PC-9 (cell line): ENCODE measurements at regions not wholly inside any gene's neighbourhood (a gene's known extent, or its start where the extent isn't known, plus 50 kb on each side); places are given as distances from the start of the nearest gene placed in this dataset.

Experiments
- CTCF ChIP-seq: fragments of 200-600 bp; sonication (generic); conservative IDR thresholded peaks from 2 replicates; pipeline ENCODE4 v1.6.1; 2017; ENCODE audit warnings: mixed run types, antibody characterized with exemption, mild to moderate bottlenecking, moderate library complexity
- EZH2 ChIP-seq: fragments of 200-600 bp; sonication (generic); IDR thresholded peaks from 2 replicates; pipeline ENCODE4 v1.8.0; 2017; ENCODE audit warnings: antibody characterized with exemption, low read depth

- TF ChIP-seq EZH2 (no peak), CTCF (no peak)
Observed at GRCh38 chr4:58935332-58935731, 1825.1 kb upstream of the IGFBP7 start.
